ENCODE measurements at regions not wholly inside any gene's neighbourhood (a gene's known extent, or its start where the extent isn't known, plus 50 kb on each side); places are given as distances from the start of the nearest gene placed in this dataset.
"Not testable (repeated sequence)": the region's sequence is repeated elsewhere in the genome, so short reads cannot be mapped to it uniquely, and the experiment has no call there.

DNA sequence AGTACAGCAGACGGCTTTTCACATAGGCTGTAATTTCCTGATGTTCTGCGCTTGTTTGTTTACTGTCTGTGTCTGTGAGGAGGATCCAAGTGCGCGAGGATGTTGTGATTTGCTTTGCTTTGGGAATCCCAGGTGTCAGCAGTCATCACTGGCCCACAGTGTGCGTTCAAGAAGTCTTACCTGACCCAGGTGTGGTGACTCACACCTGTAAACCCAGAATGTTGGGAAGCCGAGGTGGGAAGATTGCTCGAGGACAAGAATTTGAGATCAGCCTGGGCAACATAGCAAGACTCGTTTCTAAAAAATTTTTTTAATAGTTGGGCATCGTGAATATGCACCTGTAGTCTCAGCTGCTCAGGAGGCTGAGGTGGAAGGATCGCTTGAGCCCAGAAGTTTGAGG, 110.7 kb downstream of the CRLF3 start:
- TF ChIP-seq ATF6 (CRISPR knock-in tag; IDR thresholded peaks at IDR 0.05); OVOL2 (CRISPR knock-in tag; IDR thresholded peaks at IDR 0.05; ENCODE audit: borderline replicate concordance); MLX (CRISPR knock-in tag; IDR thresholded peaks at IDR 0.05); ATF2 (CRISPR knock-in tag; IDR thresholded peaks at IDR 0.05; ENCODE audit: borderline replicate concordance, low read depth): not testable (repeated sequence)

All from WTC11 (cell line).